HCT116 (cell line): ENCODE measurements at regions not wholly inside any gene's neighbourhood (a gene's known extent, or its start where the extent isn't known, plus 50 kb on each side); places are given as distances from the start of the nearest gene placed in this dataset.

ENCODE experiments used
- ATAC-seq: fragments of 200-7000 bp; cut with Tn5 transposase; 2 replicates; pipeline ENCODE4 v1.9.1; 2020; ENCODE audit warnings: mild to moderate bottlenecking, moderate library complexity
- BruUV-seq: library from RNA; stranded (reverse); fragments of 400-500 nt; replicated peaks from 2 replicates; lab custom pipeline; 2021; lab: Mats Ljungman, UMichigan
- CTCF ChIA-PET: fragments of 300-600 bp; sonication (Branson Sonifier 250); formaldehyde crosslinking; loops from one replicate; lab custom pipeline; 2021; ENCODE audit warnings: antibody characterized with exemption; lab: Charles Lee
- POLR2A ChIA-PET: fragments of 300-600, 350-600 bp; sonication (Branson Sonifier 250); formaldehyde crosslinking; loops from one replicate; lab custom pipeline; 2021; ENCODE audit warnings: antibody characterized with exemption; lab: Charles Lee
- RAD21 ChIA-PET, 2 experiments: fragments of 300-600 bp; sonication (Branson Sonifier 250); formaldehyde crosslinking; loops; one replicate each; lab custom pipeline; 2023; ENCODE audit warnings: low total read pairs in 2 of 2; ENCODE audit not compliant: uncharacterized antibody in 2 of 2, unreplicated experiment in 2 of 2, low non-redundant PET in 1 of 2; lab: Charles Lee
- DNase-seq: peaks from one replicate; pipeline ENCODE4 v3.0.0-alpha.2; 2010; ENCODE audit warnings: low read depth, low spot score
- H2AFZ ChIP-seq: fragments of 200-600 bp; shearing (Covaris generic), sonication (generic); 2 replicates; pipeline ENCODE4 v1.6.1; 2017; ENCODE audit warnings: low read depth, mixed run types, mixed read lengths, antibody characterized with exemption, low read length; ENCODE audit not compliant: poor library complexity, severe bottlenecking
- H3K27ac ChIP-seq: 2 replicates; pipeline ENCODE4 v1.5.1; 2012; ENCODE audit warnings: low read depth, low read length
- H3K27me3 ChIP-seq: fragments of 200-600 bp; sonication (generic); 2 replicates; pipeline ENCODE4 v1.6.1; 2016; ENCODE audit warnings: mixed run types, low read length, mixed read lengths; ENCODE audit not compliant: insufficient read depth
- H3K36me3 ChIP-seq, 2 experiments: fragments of 200-500 bp in 1 of 2; fragments of 200-600 bp in 1 of 2; sonication (Bioruptor generic) in 1 of 2; sonication (generic) in 1 of 2; 2 replicates each; pipeline versions ENCODE4 v1.5.1 to v1.6.1; 2014 to 2016; ENCODE audit warnings: low read length in 2 of 2, inconsistent platforms in 1 of 2, mixed read lengths in 1 of 2, mixed run types in 1 of 2; ENCODE audit not compliant: insufficient read depth in 2 of 2, control insufficient read depth in 1 of 2
- H3K4me1 ChIP-seq, 2 experiments: fragments of 200-600 bp in 1 of 2; sonication (generic) in 1 of 2; 2 replicates each; pipeline versions ENCODE4 v1.5.1 to v1.6.1; 2012 to 2017; ENCODE audit warnings: low read length in 2 of 2, inconsistent platforms in 1 of 2, mild to moderate bottlenecking in 1 of 2, mixed read lengths in 1 of 2, mixed run types in 1 of 2, moderate library complexity in 1 of 2; ENCODE audit not compliant: insufficient read depth in 2 of 2, control insufficient read depth in 1 of 2
- H3K4me2 ChIP-seq: fragments of 200-600 bp; sonication (generic); 2 replicates; pipeline ENCODE4 v1.6.1; 2017; ENCODE audit warnings: mixed run types, low read length, mixed read lengths
- H3K4me3 ChIP-seq, 2 experiments: fragments of 200-600 bp in 1 of 2; sonication (generic) in 1 of 2; replicated peaks in 1 of 2; 2 replicates each; pipeline ENCODE4 v1.5.1; 2011 to 2016; ENCODE audit warnings: low read length in 2 of 2, control low read depth in 1 of 2, low read depth in 1 of 2, mild to moderate bottlenecking in 1 of 2, mixed read lengths in 1 of 2, mixed run types in 1 of 2
- H3K79me2 ChIP-seq: fragments of 200-600 bp; sonication (generic); 2 replicates; pipeline ENCODE4 v1.6.1; 2017; ENCODE audit warnings: mild to moderate bottlenecking, mixed run types, low read length, moderate library complexity, mixed read lengths; ENCODE audit not compliant: insufficient read depth
- H3K9ac ChIP-seq: fragments of 200-600 bp; sonication (generic); 2 replicates; pipeline ENCODE4 v1.6.1; 2016; ENCODE audit warnings: low read length, mixed read lengths
- H3K9me2 ChIP-seq: fragments of 200-600 bp; sonication (generic), shearing (Covaris generic); 2 replicates; pipeline ENCODE4 v1.6.1; 2017; ENCODE audit warnings: mixed run types, mild to moderate bottlenecking, moderate library complexity; ENCODE audit not compliant: insufficient read depth
- H3K9me3 ChIP-seq, 2 experiments: fragments of 200-500 bp in 1 of 2; fragments of 200-600 bp in 1 of 2; sonication (Bioruptor generic) in 1 of 2; sonication (generic) in 1 of 2; 2 replicates each; pipeline ENCODE4 v1.6.1; 2014 to 2017; ENCODE audit warnings: low read length in 2 of 2, mixed read lengths in 2 of 2, inconsistent platforms in 1 of 2, low read depth in 1 of 2, mild to moderate bottlenecking in 1 of 2, mixed run types in 1 of 2, moderate library complexity in 1 of 2; ENCODE audit not compliant: control insufficient read depth in 1 of 2, insufficient read depth in 1 of 2
- H4K20me1 ChIP-seq: fragments of 200-600 bp; sonication (generic), shearing (Covaris generic); 2 replicates; pipeline ENCODE4 v1.6.1; 2017; ENCODE audit warnings: mixed run types, mild to moderate bottlenecking, moderate library complexity; ENCODE audit not compliant: insufficient read depth
- CBX3 ChIP-seq: IDR thresholded peaks from 2 replicates; pipeline ENCODE4 v1.6.1; 2012; ENCODE audit warnings: low read depth
- CEBPB ChIP-seq: IDR thresholded peaks from 2 replicates; pipeline ENCODE4 v1.6.1; 2012; ENCODE audit warnings: low read depth
- EZH2 ChIP-seq: fragments of 200-600 bp; sonication (generic); IDR thresholded peaks from 2 replicates; pipeline ENCODE4 v1.6.1; 2017; ENCODE audit warnings: antibody characterized with exemption, mixed run types
- EZH2phosphoT487 ChIP-seq: fragments of 200-600 bp; IDR thresholded peaks from 2 replicates; pipeline ENCODE4 v1.6.1; 2018; ENCODE audit warnings: antibody characterized with exemption, borderline replicate concordance
- FOSL1 ChIP-seq: IDR thresholded peaks from 2 replicates; pipeline ENCODE4 v1.6.1; 2012; ENCODE audit warnings: low read depth
- JUND ChIP-seq: IDR thresholded peaks from 2 replicates; pipeline ENCODE4 v1.6.1; 2012
- POLR2A ChIP-seq: IDR thresholded peaks from 2 replicates; pipeline ENCODE4 v1.7.0; 2011; ENCODE audit warnings: borderline replicate concordance; ENCODE audit not compliant: insufficient read depth, insufficient read length; ENCODE audit errors: extremely low read depth
- POLR2AphosphoS5 ChIP-seq: IDR thresholded peaks from 2 replicates; pipeline ENCODE4 v1.6.1; 2011; ENCODE audit warnings: mild to moderate bottlenecking, low read depth, low read length, moderate library complexity
- SIN3A ChIP-seq: IDR thresholded peaks from 2 replicates; pipeline ENCODE4 v1.6.1; 2012; ENCODE audit warnings: low read depth
- SP1 ChIP-seq: IDR thresholded peaks from 2 replicates; pipeline ENCODE4 v1.6.1; 2012; ENCODE audit warnings: low read depth
- SRF ChIP-seq: IDR thresholded peaks from 2 replicates; pipeline ENCODE4 v1.6.1; 2012; ENCODE audit warnings: low read depth
- YY1 ChIP-seq: IDR thresholded peaks from 2 replicates; pipeline ENCODE4 v1.6.1; 2011; ENCODE audit warnings: low read length, low read depth, moderate library complexity, mild to moderate bottlenecking; ENCODE audit not compliant: insufficient replicate concordance; ENCODE audit errors: extremely low read depth
- ZBTB33 ChIP-seq: IDR thresholded peaks from 2 replicates; pipeline ENCODE4 v1.6.1; 2011; ENCODE audit warnings: mild to moderate bottlenecking, low read length, moderate library complexity; ENCODE audit not compliant: insufficient replicate concordance; ENCODE audit errors: extremely low read depth
- ZFX ChIP-seq: fragments of 450-650 bp; IDR thresholded peaks from 2 replicates; pipeline ENCODE4 v1.6.1; 2017
- ZNF274 ChIP-seq: fragments of 200-500 bp; sonication (Bioruptor generic); IDR thresholded peaks from 2 replicates; pipeline ENCODE4 v1.6.1; 2014; ENCODE audit warnings: mild to moderate bottlenecking, low read depth, low read length, inconsistent platforms
- intact Hi-C: fragments of 100-400 bp; cut with micrococcal nuclease; formaldehyde crosslinking; loops from 2 replicates; pipeline ENCODE4 v1.10.0; 2022

- intact Hi-C loops, result loop anchor here (10.0 kb wide), 1 partner anchor 1238 kb away; no protein-coding TSS in a partner anchor
These were observed 140.0 kb upstream of the RAD23B start for GRCh38 chr9:107142896-107143603.

GRCh38 chr9:107144475-107144874 is 138.6 kb upstream of the RAD23B start:
- Histone ChIP-seq H3K9me3 (no peaks in the 10 kb centered on the region), H3K36me3 (no peaks in the 10 kb centered on the region), H3K27me3 (no peaks in the 10 kb centered on the region), H3K4me3 (no peak overlapping the region), H3K9ac (no peak overlapping the region), H3K79me2 (no peaks in the 10 kb centered on the region), H3K4me2 (no peak overlapping the region), H3K9me2 (no peaks in the 10 kb centered on the region), H3K4me1 (no peaks in the 10 kb centered on the region), H4K20me1 (no peaks in the 10 kb centered on the region), H2AFZ (no peak overlapping the region), H3K27ac (no peak overlapping the region)
- no peak for ATAC-seq
- DNase-seq, result no peak
- TF ChIP-seq POLR2A (no peak), ZFX (no peak), SRF (no peak), EZH2 (no peak), ZBTB33 (no peak), SP1 (no peak), EZH2phosphoT487 (no peak), CEBPB (no peak), FOSL1 (no peak), ZNF274 (no peak), POLR2AphosphoS5 (no peak), JUND (no peak), SIN3A (no peak), YY1 (no peak), CBX3 (no peak)
- POLR2A ChIA-PET, result no interaction called here
- CTCF ChIA-PET, result no interaction called here
- intact Hi-C loops, result loop anchor here (10.0 kb wide), 1 partner anchor 1240 kb away; no protein-coding TSS in a partner anchor
- RAD21 ChIA-PET, result no interaction called here
- no TSS peak for BruUV-seq

More at GRCh38 chr9:107142896-107143603, 140.0 kb upstream of the RAD23B start:
- no peaks in the 10 kb centered on the region for H3K36me3 ChIP-seq
- TF ChIP-seq EZH2 (no peak), EZH2phosphoT487 (no peak)
- ATAC-seq (no peak), DNase-seq (no peak)
- H3K4me1 ChIP-seq, result peaks cover 1 to 7% of the 10 kb centered on the region in 2 experiments; a peak in 2 of 4 replicates
- CTCF ChIA-PET, result no interaction called here
- no peaks in the 10 kb centered on the region for H3K9me3 ChIP-seq
- BruUV-seq, result no TSS peak
- no peaks in the 10 kb centered on the region for H3K9me2 ChIP-seq
- no peaks in the 10 kb centered on the region for H3K79me2 ChIP-seq
- H3K27ac ChIP-seq, result no peak overlapping the region
- POLR2A ChIA-PET, result no interaction called here
- no peaks in the 10 kb centered on the region for H3K27me3 ChIP-seq
- no peak overlapping the region for H3K4me2 ChIP-seq
- H4K20me1 ChIP-seq, result no peaks in the 10 kb centered on the region
- H2AFZ ChIP-seq, result no peak overlapping the region
- no peak overlapping the region for H3K4me3 ChIP-seq
- RAD21 ChIA-PET, result no interaction called here
- H3K9ac ChIP-seq, result no peak overlapping the region
